ENCODE measurements at regions not wholly inside any gene's neighbourhood (a gene's known extent, or its start where the extent isn't known, plus 50 kb on each side); places are given as distances from the start of the nearest gene placed in this dataset.

GRCh38 chr2:221001381-221001801 lies 570.7 kb downstream of the EPHA4 start:
- Histone ChIP-seq H3K4me3 (no peak overlapping the region), H3K4me1 (no peaks in the 10 kb centered on the region), H3K27ac (no peak overlapping the region), H3K27me3 (no peaks in the 10 kb centered on the region), H3K36me3 (no peaks in the 10 kb centered on the region), H3K9me3 (no peaks in the 10 kb centered on the region)
- TF ChIP-seq POLR2AphosphoS5 (IDR thresholded peaks at IDR 0.05; ENCODE audit: insufficient read depth in 1 of 2, low read depth in 1 of 2), result no peak
- no peak for TF ChIP-seq POLR2A (IDR thresholded peaks at IDR 0.05)
- TF ChIP-seq CTCF (IDR thresholded peaks at IDR 0.05), result no peak
- intact Hi-C loops (cut with DNase I), result no loop called here
- no peak for DNase-seq (ENCODE audit: extremely low spot score in 2 of 2)

- no peaks in the 10 kb centered on the region for H3K36me3 ChIP-seq
- H3K9me3 ChIP-seq, result no peaks in the 10 kb centered on the region
- intact Hi-C loops (cut with DNase I), result no loop called here
- H3K4me1 ChIP-seq, result no peaks in the 10 kb centered on the region
- no peak for TF ChIP-seq POLR2AphosphoS5 (IDR thresholded peaks at IDR 0.05; ENCODE audit: insufficient read depth in 1 of 2, low read depth in 1 of 2)
- TF ChIP-seq CTCF (IDR thresholded peaks at IDR 0.05), result no peak
- no peak overlapping the region for H3K4me3 ChIP-seq
- H3K27ac ChIP-seq, result no peak overlapping the region
- H3K27me3 ChIP-seq, result no peaks in the 10 kb centered on the region
- no peak for DNase-seq (ENCODE audit: extremely low spot score in 2 of 2)
Observed at GRCh38 chr2:221002101-221002685, 569.9 kb downstream of the EPHA4 start.

GRCh38 chr2:221005338-221005737 lies 566.8 kb downstream of the EPHA4 start:
- TF ChIP-seq POLR2AphosphoS5 (IDR thresholded peaks at IDR 0.05; ENCODE audit: insufficient read depth in 1 of 2, low read depth in 1 of 2) (no peak), CTCF (IDR thresholded peaks at IDR 0.05) (no peak), POLR2A (IDR thresholded peaks at IDR 0.05) (no peak)
- Histone ChIP-seq H3K4me3 (no peak overlapping the region), H3K27ac (no peak overlapping the region), H3K27me3 (no peaks in the 10 kb centered on the region), H3K9me3 (no peaks in the 10 kb centered on the region), H3K36me3 (no peaks in the 10 kb centered on the region), H3K4me1 (no peaks in the 10 kb centered on the region)
- intact Hi-C loops (cut with DNase I), result no loop called here
- DNase-seq (ENCODE audit: extremely low spot score in 2 of 2), result no peak

GRCh38 chr2:221006084-221006483 lies 566.0 kb downstream of the EPHA4 start:
- Histone ChIP-seq H3K27ac (no peak overlapping the region), H3K36me3 (no peaks in the 10 kb centered on the region), H3K27me3 (no peaks in the 10 kb centered on the region), H3K4me1 (no peaks in the 10 kb centered on the region), H3K4me3 (no peak overlapping the region), H3K9me3 (no peaks in the 10 kb centered on the region)
- intact Hi-C loops (cut with DNase I), result no loop called here
- DNase-seq (ENCODE audit: extremely low spot score in 2 of 2), result no peak
- TF ChIP-seq CTCF (IDR thresholded peaks at IDR 0.05) (no peak), POLR2AphosphoS5 (IDR thresholded peaks at IDR 0.05; ENCODE audit: insufficient read depth in 1 of 2, low read depth in 1 of 2) (no peak), POLR2A (IDR thresholded peaks at IDR 0.05) (no peak)

GRCh38 chr2:221016551-221016950 lies 555.6 kb downstream of the EPHA4 start:
- no peaks in the 10 kb centered on the region for H3K27me3 ChIP-seq
- no peak overlapping the region for H3K4me3 ChIP-seq
- no peaks in the 10 kb centered on the region for H3K9me3 ChIP-seq
- no peak for DNase-seq (ENCODE audit: extremely low spot score in 2 of 2)
- H3K4me1 ChIP-seq, result no peaks in the 10 kb centered on the region
- no peaks in the 10 kb centered on the region for H3K36me3 ChIP-seq
- intact Hi-C loops (cut with DNase I), result no loop called here
- TF ChIP-seq POLR2A (IDR thresholded peaks at IDR 0.05), result no peak
- no peak for TF ChIP-seq POLR2AphosphoS5 (IDR thresholded peaks at IDR 0.05; ENCODE audit: insufficient read depth in 1 of 2, low read depth in 1 of 2)
- TF ChIP-seq CTCF (IDR thresholded peaks at IDR 0.05), result no peak
- H3K27ac ChIP-seq, result no peak overlapping the region
